ENCODE measurements at regions not wholly inside any gene's neighbourhood (a gene's known extent, or its start where the extent isn't known, plus 50 kb on each side); places are given as distances from the start of the nearest gene placed in this dataset.

- no peaks in the 10 kb centered on the region for H3K4me1 ChIP-seq
- DNase-seq (ENCODE audit: extremely low spot score in 2 of 2) = no peak
- intact Hi-C loops (cut with DNase I) = no loop called here
- no peaks in the 10 kb centered on the region for H3K9me3 ChIP-seq
- H3K27me3 ChIP-seq = no peaks in the 10 kb centered on the region
- TF ChIP-seq CTCF (IDR thresholded peaks at IDR 0.05) (no peak), POLR2A (IDR thresholded peaks at IDR 0.05) (no peak), POLR2AphosphoS5 (IDR thresholded peaks at IDR 0.05; ENCODE audit: insufficient read depth in 1 of 2, low read depth in 1 of 2) (no peak)
- H3K27ac ChIP-seq = no peak overlapping the region
- H3K36me3 ChIP-seq = no peaks in the 10 kb centered on the region
- H3K4me3 ChIP-seq = no peak overlapping the region
Observed at GRCh38 chr4:187491959-187492358, 503.6 kb upstream of the ZFP42 start.

GRCh38 chr4:187493661-187494060 lies 501.9 kb upstream of the ZFP42 start:
- no peak for TF ChIP-seq POLR2AphosphoS5 (IDR thresholded peaks at IDR 0.05; ENCODE audit: insufficient read depth in 1 of 2, low read depth in 1 of 2)
- no peak for TF ChIP-seq CTCF (IDR thresholded peaks at IDR 0.05)
- TF ChIP-seq POLR2A (IDR thresholded peaks at IDR 0.05) = no peak
- no peaks in the 10 kb centered on the region for H3K27me3 ChIP-seq
- intact Hi-C loops (cut with DNase I) = no loop called here

GRCh38 chr4:187499956-187500355 lies 495.6 kb upstream of the ZFP42 start:
- no peaks in the 10 kb centered on the region for H3K9me3 ChIP-seq

More at GRCh38 chr4:187493661-187494060, 501.9 kb upstream of the ZFP42 start:
- DNase-seq (ENCODE audit: extremely low spot score in 2 of 2) = no peak
- Histone ChIP-seq H3K27ac (no peak overlapping the region), H3K9me3 (no peaks in the 10 kb centered on the region), H3K4me1 (no peaks in the 10 kb centered on the region), H3K4me3 (no peak overlapping the region), H3K36me3 (no peaks in the 10 kb centered on the region)

GRCh38 chr4:187500796-187501195 lies 494.8 kb upstream of the ZFP42 start:
- Histone ChIP-seq H3K4me3 (no peak overlapping the region), H3K36me3 (no peaks in the 10 kb centered on the region), H3K4me1 (no peaks in the 10 kb centered on the region), H3K27me3 (no peaks in the 10 kb centered on the region), H3K27ac (no peak overlapping the region), H3K9me3 (no peaks in the 10 kb centered on the region)
- intact Hi-C loops (cut with DNase I) = no loop called here
- no peak for DNase-seq (ENCODE audit: extremely low spot score in 2 of 2)
- TF ChIP-seq CTCF (IDR thresholded peaks at IDR 0.05) (no peak), POLR2AphosphoS5 (IDR thresholded peaks at IDR 0.05; ENCODE audit: insufficient read depth in 1 of 2, low read depth in 1 of 2) (no peak), POLR2A (IDR thresholded peaks at IDR 0.05) (no peak)

More at GRCh38 chr4:187499956-187500355, 495.6 kb upstream of the ZFP42 start:
- H3K36me3 ChIP-seq = no peaks in the 10 kb centered on the region
- TF ChIP-seq CTCF (IDR thresholded peaks at IDR 0.05) (no peak), POLR2A (IDR thresholded peaks at IDR 0.05) (no peak), POLR2AphosphoS5 (IDR thresholded peaks at IDR 0.05; ENCODE audit: insufficient read depth in 1 of 2, low read depth in 1 of 2) (no peak)
- H3K27me3 ChIP-seq = no peaks in the 10 kb centered on the region
- H3K4me3 ChIP-seq = no peak overlapping the region
- no peak for DNase-seq (ENCODE audit: extremely low spot score in 2 of 2)
- no peak overlapping the region for H3K27ac ChIP-seq
- intact Hi-C loops (cut with DNase I) = no loop called here
- H3K4me1 ChIP-seq = no peaks in the 10 kb centered on the region

GRCh38 chr4:187501731-187502130 lies 493.8 kb upstream of the ZFP42 start:
- TF ChIP-seq POLR2A (IDR thresholded peaks at IDR 0.05) (no peak), POLR2AphosphoS5 (IDR thresholded peaks at IDR 0.05; ENCODE audit: insufficient read depth in 1 of 2, low read depth in 1 of 2) (no peak), CTCF (IDR thresholded peaks at IDR 0.05) (no peak)
- no peaks in the 10 kb centered on the region for H3K27me3 ChIP-seq
- intact Hi-C loops (cut with DNase I) = no loop called here
- no peak for DNase-seq (ENCODE audit: extremely low spot score in 2 of 2)
- no peak overlapping the region for H3K4me3 ChIP-seq
- no peaks in the 10 kb centered on the region for H3K9me3 ChIP-seq
- no peaks in the 10 kb centered on the region for H3K36me3 ChIP-seq
- no peak overlapping the region for H3K27ac ChIP-seq
- no peaks in the 10 kb centered on the region for H3K4me1 ChIP-seq
